ENCODE measurements at regions not wholly inside any gene's neighbourhood (a gene's known extent, or its start where the extent isn't known, plus 50 kb on each side); places are given as distances from the start of the nearest gene placed in this dataset.

- Histone ChIP-seq H3K27me3 (ENCODE audit: control insufficient read depth, insufficient read depth, low read length) (no peaks in the 10 kb centered on the region), H3K36me3 (ENCODE audit: control insufficient read depth, insufficient read depth, low read length) (no peaks in the 10 kb centered on the region), H3K4me1 (ENCODE audit: control insufficient read depth, insufficient read depth, low read length) (no peaks in the 10 kb centered on the region), H3K9ac (ENCODE audit: low read length) (no peak overlapping the region), H3K4me3 (ENCODE audit: low read length) (no peak overlapping the region), H3K27ac (ENCODE audit: low read depth, low read length) (no peak overlapping the region)
These were observed 64.7 kb downstream of the GPR6 start for GRCh38 chr6:110042670-110043296.

- H3K9ac ChIP-seq (ENCODE audit: low read length): no peak overlapping the region
- H3K27ac ChIP-seq (ENCODE audit: low read depth, low read length): no peak overlapping the region
- no peaks in the 10 kb centered on the region for H3K4me1 ChIP-seq (ENCODE audit: control insufficient read depth, insufficient read depth, low read length)
- H3K27me3 ChIP-seq (ENCODE audit: control insufficient read depth, insufficient read depth, low read length): no peaks in the 10 kb centered on the region
- H3K36me3 ChIP-seq (ENCODE audit: control insufficient read depth, insufficient read depth, low read length): no peaks in the 10 kb centered on the region
- H3K4me3 ChIP-seq (ENCODE audit: low read length): no peak overlapping the region
These were observed 65.4 kb downstream of the GPR6 start for GRCh38 chr6:110043366-110043994.

GRCh38 chr6:110044096-110044495, 66.0 kb downstream of the GPR6 start:
- Histone ChIP-seq H3K9ac (ENCODE audit: low read length) (no peak overlapping the region), H3K27ac (ENCODE audit: low read depth, low read length) (no peak overlapping the region), H3K36me3 (ENCODE audit: control insufficient read depth, insufficient read depth, low read length) (no peaks in the 10 kb centered on the region), H3K4me1 (ENCODE audit: control insufficient read depth, insufficient read depth, low read length) (no peaks in the 10 kb centered on the region), H3K4me3 (ENCODE audit: low read length) (no peak overlapping the region), H3K27me3 (ENCODE audit: control insufficient read depth, insufficient read depth, low read length) (no peaks in the 10 kb centered on the region)

- H3K4me1 ChIP-seq (ENCODE audit: control insufficient read depth, insufficient read depth, low read length): no peaks in the 10 kb centered on the region
- H3K4me3 ChIP-seq (ENCODE audit: low read length): no peak overlapping the region
- H3K9ac ChIP-seq (ENCODE audit: low read length): no peak overlapping the region
- H3K36me3 ChIP-seq (ENCODE audit: control insufficient read depth, insufficient read depth, low read length): no peaks in the 10 kb centered on the region
- no peaks in the 10 kb centered on the region for H3K27me3 ChIP-seq (ENCODE audit: control insufficient read depth, insufficient read depth, low read length)
- no peak overlapping the region for H3K27ac ChIP-seq (ENCODE audit: low read depth, low read length)
These were observed 66.5 kb downstream of the GPR6 start for GRCh38 chr6:110044622-110045021.

GRCh38 chr6:110048221-110048875, 70.2 kb downstream of the GPR6 start:
- no peaks in the 10 kb centered on the region for H3K4me1 ChIP-seq (ENCODE audit: control insufficient read depth, insufficient read depth, low read length)
- H3K36me3 ChIP-seq (ENCODE audit: control insufficient read depth, insufficient read depth, low read length): no peaks in the 10 kb centered on the region
- H3K27ac ChIP-seq (ENCODE audit: low read depth, low read length): no peak overlapping the region
- no peak overlapping the region for H3K4me3 ChIP-seq (ENCODE audit: low read length)
- H3K27me3 ChIP-seq (ENCODE audit: control insufficient read depth, insufficient read depth, low read length): no peaks in the 10 kb centered on the region
- no peak overlapping the region for H3K9ac ChIP-seq (ENCODE audit: low read length)

GRCh38 chr6:110049696-110050439, 71.8 kb downstream of the GPR6 start:
- no peaks in the 10 kb centered on the region for H3K36me3 ChIP-seq (ENCODE audit: control insufficient read depth, insufficient read depth, low read length)
- H3K27ac ChIP-seq (ENCODE audit: low read depth, low read length): no peak overlapping the region
- H3K27me3 ChIP-seq (ENCODE audit: control insufficient read depth, insufficient read depth, low read length): no peaks in the 10 kb centered on the region
- H3K9ac ChIP-seq (ENCODE audit: low read length): no peak overlapping the region
- H3K4me1 ChIP-seq (ENCODE audit: control insufficient read depth, insufficient read depth, low read length): no peaks in the 10 kb centered on the region
- H3K4me3 ChIP-seq (ENCODE audit: low read length): no peak overlapping the region

Measured in rectal smooth muscle tissue (tissue), 1 donor.